ENCODE measurements at regions not wholly inside any gene's neighbourhood (a gene's known extent, or its start where the extent isn't known, plus 50 kb on each side); places are given as distances from the start of the nearest gene placed in this dataset.
A peak's percentile ranks its signal among the peaks of the same experiment; 100 is the strongest.

DNA sequence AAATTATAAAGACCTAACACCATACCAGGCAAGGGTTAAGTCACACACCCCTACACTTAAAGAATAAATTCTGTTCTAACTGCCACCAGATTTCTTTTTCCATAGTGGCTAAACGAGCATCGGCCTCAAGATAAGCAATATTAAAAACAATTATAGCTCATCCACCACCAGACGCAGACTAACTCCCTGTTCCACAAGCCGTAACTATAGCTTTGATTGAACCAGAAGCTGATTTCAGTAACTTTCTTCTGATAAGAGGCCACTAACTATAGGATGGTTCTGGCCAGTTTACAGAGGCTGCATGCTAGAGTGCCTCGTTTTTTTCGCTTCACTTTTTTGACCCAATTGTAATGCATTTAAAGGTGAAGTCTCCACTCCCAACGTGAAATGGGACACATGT is 238.8 kb downstream of the MRPL39 start:
- Histone ChIP-seq H3K36me3 (replicated peaks in 1 of 2; ENCODE audit: insufficient read depth in 1 of 2, low read depth in 2 of 2) (no peaks in the 10 kb centered on the region), H3K4me3 (no peak overlapping the region), H3K4me1 (peaks cover 11% of the 10 kb centered on the region), H3K27me3 (no peaks in the 10 kb centered on the region), H3K9me3 (no peaks in the 10 kb centered on the region), H3K27ac (peak overlapping the region in 3 of 4 donors; percentile 14 to 85 (median 74))
- DNase-seq (no peak), ATAC-seq (no peak)
- TF ChIP-seq, protein P1, sequence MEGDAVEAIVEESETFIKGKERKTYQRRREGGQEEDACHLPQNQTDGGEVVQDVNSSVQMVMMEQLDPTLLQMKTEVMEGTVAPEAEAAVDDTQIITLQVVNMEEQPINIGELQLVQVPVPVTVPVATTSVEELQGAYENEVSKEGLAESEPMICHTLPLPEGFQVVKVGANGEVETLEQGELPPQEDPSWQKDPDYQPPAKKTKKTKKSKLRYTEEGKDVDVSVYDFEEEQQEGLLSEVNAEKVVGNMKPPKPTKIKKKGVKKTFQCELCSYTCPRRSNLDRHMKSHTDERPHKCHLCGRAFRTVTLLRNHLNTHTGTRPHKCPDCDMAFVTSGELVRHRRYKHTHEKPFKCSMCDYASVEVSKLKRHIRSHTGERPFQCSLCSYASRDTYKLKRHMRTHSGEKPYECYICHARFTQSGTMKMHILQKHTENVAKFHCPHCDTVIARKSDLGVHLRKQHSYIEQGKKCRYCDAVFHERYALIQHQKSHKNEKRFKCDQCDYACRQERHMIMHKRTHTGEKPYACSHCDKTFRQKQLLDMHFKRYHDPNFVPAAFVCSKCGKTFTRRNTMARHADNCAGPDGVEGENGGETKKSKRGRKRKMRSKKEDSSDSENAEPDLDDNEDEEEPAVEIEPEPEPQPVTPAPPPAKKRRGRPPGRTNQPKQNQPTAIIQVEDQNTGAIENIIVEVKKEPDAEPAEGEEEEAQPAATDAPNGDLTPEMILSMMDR (IDR thresholded peaks at IDR 0.05): no peak
- no peak for TF ChIP-seq POLR2A (IDR thresholded peaks at IDR 0.05)
- intact Hi-C loops (cut with DNase I): no loop called here
- WGBS, 2 donors: 46 to 55% methylated on average over 7 of the region's 7 CpGs

DNA sequence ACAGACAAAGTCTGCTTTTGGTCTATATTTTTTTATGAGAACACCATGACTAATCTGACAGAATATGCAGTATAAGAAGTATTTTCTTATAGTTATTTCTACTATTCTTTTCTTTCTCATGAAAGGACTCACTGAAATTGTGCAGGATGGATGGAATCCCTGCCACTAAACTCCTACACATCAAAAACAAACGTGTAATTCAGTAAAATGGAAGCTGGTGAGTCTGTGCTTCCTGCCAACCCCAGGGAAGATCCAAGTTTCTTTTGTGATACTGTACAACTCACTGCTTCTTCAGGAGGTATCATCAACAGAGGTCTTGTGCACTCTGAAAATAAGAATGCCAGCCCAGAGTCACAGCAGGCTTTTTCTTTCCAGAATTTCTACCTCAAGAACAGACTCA is 241.2 kb downstream of the MRPL39 start:
- Histone ChIP-seq H3K27me3 (no peaks in the 10 kb centered on the region), H3K27ac (no peak overlapping the region), H3K9me3 (no peaks in the 10 kb centered on the region), H3K36me3 (replicated peaks in 1 of 2; ENCODE audit: insufficient read depth in 1 of 2, low read depth in 2 of 2) (no peaks in the 10 kb centered on the region), H3K4me3 (no peak overlapping the region), H3K4me1 (peaks cover 11% of the 10 kb centered on the region)
- TF ChIP-seq, protein P1 (IDR thresholded peaks at IDR 0.05): no peak
- TF ChIP-seq POLR2A (IDR thresholded peaks at IDR 0.05): no peak
- intact Hi-C loops (cut with DNase I): no loop called here
- DNase-seq (no peak), ATAC-seq (no peak)
- WGBS, 2 donors: 25 to 29% methylated on average over 1 of the region's 1 CpG

DNA sequence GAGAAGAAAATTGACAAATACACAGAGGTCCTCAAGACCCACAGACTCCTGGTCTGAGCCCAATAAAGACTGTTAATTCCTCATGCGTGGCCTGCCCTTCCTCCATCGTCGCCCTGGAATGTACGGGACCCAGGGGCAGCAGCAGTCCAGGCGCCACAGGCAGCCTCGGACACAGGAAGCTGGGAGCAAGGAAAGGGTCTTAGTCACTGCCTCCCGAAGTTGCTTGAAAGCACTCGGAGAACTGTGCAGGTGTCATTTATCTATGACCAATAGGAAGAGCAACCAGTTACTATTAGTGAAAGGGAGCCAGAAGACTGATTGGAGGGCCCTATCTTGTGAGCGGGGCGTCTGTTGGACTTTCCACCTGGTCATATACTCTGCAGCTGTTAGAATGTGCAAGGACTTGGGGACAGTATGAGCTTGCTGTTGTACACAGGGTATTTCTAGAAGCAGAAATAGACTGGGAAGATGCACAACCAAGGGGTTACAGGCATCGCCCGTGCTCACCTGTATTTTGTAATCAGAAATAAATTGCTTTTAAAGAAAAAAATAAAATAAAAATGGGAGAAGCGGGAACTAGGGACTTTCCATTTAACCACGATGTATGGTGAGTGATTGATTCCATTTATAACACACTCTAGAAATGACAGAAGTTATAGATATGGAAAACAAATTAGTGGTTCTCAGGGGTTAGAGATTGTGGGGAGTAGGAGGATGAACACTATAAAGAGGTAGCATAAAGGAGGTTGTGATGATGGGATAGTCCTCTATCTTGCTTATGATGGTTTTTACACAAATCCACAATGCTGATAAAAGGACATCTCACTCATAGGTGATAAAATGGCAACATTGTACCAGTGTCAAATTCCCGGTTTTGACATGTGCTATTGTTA is 244.7 kb downstream of the MRPL39 start:
- no peaks in the 10 kb centered on the region for H3K9me3 ChIP-seq
- DNase-seq (no peak), ATAC-seq (no peak)
- WGBS, 2 donors: 69 to 70% methylated on average over 15 of the region's 15 CpGs
- no peaks in the 10 kb centered on the region for H3K27me3 ChIP-seq
- intact Hi-C loops (cut with DNase I): no loop called here
- TF ChIP-seq POLR2A (IDR thresholded peaks at IDR 0.05): no peak
- TF ChIP-seq, protein P1 (IDR thresholded peaks at IDR 0.05): no peak
- H3K4me1 ChIP-seq: peaks cover 9% of the 10 kb centered on the region
- H3K4me3 ChIP-seq: no peak overlapping the region
- H3K36me3 ChIP-seq (replicated peaks in 1 of 2; ENCODE audit: insufficient read depth in 1 of 2, low read depth in 2 of 2): no peaks in the 10 kb centered on the region
- H3K27ac ChIP-seq: no peak overlapping the region

DNA sequence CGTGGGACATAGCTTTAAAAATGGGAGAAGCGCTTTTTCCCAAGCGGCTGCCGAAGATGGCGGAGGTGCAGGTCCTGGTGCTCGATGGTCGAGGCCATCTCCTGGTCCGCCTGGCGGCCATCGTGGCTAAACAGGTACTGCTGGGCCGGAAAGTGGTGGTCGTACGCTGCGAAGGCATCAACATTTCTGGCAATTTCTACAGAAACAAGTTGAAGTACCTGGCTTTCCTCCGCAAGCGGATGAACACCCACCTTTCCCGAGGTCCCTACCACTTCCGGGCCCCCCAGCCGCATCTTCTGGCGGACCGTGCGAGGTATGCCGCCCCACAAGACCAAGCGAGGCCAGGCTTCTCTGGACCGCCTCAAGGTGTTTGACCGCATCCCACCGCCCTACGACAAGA is 245.5 kb downstream of the MRPL39 start:
- Histone ChIP-seq H3K9me3 (no peaks in the 10 kb centered on the region), H3K36me3 (replicated peaks in 1 of 2; ENCODE audit: insufficient read depth in 1 of 2, low read depth in 2 of 2) (no peaks in the 10 kb centered on the region), H3K27ac (no peak overlapping the region), H3K4me3 (no peak overlapping the region), H3K4me1 (peaks cover 9% of the 10 kb centered on the region), H3K27me3 (no peaks in the 10 kb centered on the region)
- intact Hi-C loops (cut with DNase I): no loop called here
- 84 to 86% methylated on average over 19 to 26 of the region's 28 CpGs for WGBS, 2 donors
- ATAC-seq: no peak
- no peak for TF ChIP-seq POLR2A (IDR thresholded peaks at IDR 0.05)
- TF ChIP-seq, protein P1 (IDR thresholded peaks at IDR 0.05): no peak
- no peak for DNase-seq

DNA sequence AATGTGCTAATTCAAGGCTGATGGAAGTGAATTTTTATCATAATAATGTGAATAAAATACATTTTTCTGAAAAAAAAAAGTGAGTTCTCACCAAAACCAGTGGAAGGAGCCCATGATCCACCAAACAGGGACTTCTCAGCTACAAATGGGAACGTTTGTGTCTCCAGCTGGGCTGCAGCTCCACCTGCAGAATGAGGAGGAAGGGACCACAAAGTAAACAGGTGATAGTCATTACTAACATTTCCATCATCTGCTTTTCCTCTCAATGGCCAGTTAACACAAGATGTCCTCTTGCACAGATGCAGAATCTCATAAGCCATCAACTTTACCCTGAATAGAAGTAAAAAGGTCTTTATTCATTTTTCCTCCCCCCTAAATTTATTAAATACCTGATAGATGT is 246.2 kb downstream of the MRPL39 start:
- TF ChIP-seq, protein P1 (IDR thresholded peaks at IDR 0.05): no peak
- TF ChIP-seq POLR2A (IDR thresholded peaks at IDR 0.05): no peak
- Histone ChIP-seq H3K36me3 (replicated peaks in 1 of 2; ENCODE audit: insufficient read depth in 1 of 2, low read depth in 2 of 2) (no peaks in the 10 kb centered on the region), H3K4me1 (peaks cover 9% of the 10 kb centered on the region), H3K27ac (no peak overlapping the region), H3K27me3 (no peaks in the 10 kb centered on the region), H3K4me3 (no peak overlapping the region), H3K9me3 (no peaks in the 10 kb centered on the region)
- ATAC-seq (no peak), DNase-seq (no peak)
- intact Hi-C loops (cut with DNase I): no loop called here
- WGBS, 2 donors: 10 to 16% methylated on average over 1 of the region's 1 CpG

Measured in body of pancreas (tissue), 4 donors.